IMR-90 (cell line): ENCODE measurements at regions not wholly inside any gene's neighbourhood (a gene's known extent, or its start where the extent isn't known, plus 50 kb on each side); places are given as distances from the start of the nearest gene placed in this dataset.
A peak's percentile ranks its signal among the peaks of the same experiment; 100 is the strongest.

Experiments
- ATAC-seq: fragments of 200-7000 bp; cut with Tn5 transposase; 2 replicates; pipeline ENCODE4 v1.9.1; 2020; ENCODE audit warnings: low read depth, mild to moderate bottlenecking, moderate library complexity
- BruUV-seq: library from RNA; stranded (reverse); fragments of 400-500 nt; replicated peaks from 2 replicates; lab custom pipeline; 2021; lab: Mats Ljungman, UMichigan
- CTCF ChIA-PET: fragments of 300-600 bp; formaldehyde crosslinking; extraction: SDS; loops from one replicate; lab custom pipeline; 2021; ENCODE audit warnings: antibody characterized with exemption; lab: Yijun Ruan, JAX
- POLR2A ChIA-PET: fragments of 300-600 bp; sonication (Branson Sonifier 250); formaldehyde crosslinking; loops from one replicate; lab custom pipeline; 2022; ENCODE audit warnings: antibody characterized with exemption; ENCODE audit not compliant: unreplicated experiment; lab: Charles Lee
- DNase-seq: peaks from one replicate; pipeline ENCODE4 v3.0.0; 2013
- H2AFZ ChIP-seq: replicated peaks from 2 replicates; pipeline ENCODE3; 2013; ENCODE audit warnings: low read length, mild to moderate bottlenecking; ENCODE audit not compliant: poor library complexity
- H2AK5ac ChIP-seq: 2 replicates; pipeline ENCODE4 v1.6.1; 2013; ENCODE audit warnings: low read depth, low read length, inconsistent platforms
- H2AK9ac ChIP-seq: replicated peaks from 2 replicates; pipeline ENCODE3; 2013; ENCODE audit warnings: mild to moderate bottlenecking, low read depth, low read length, moderate library complexity; ENCODE audit not compliant: poor library complexity
- H2BK120ac ChIP-seq: 2 replicates; pipeline ENCODE4 v1.6.1; 2013; ENCODE audit warnings: low read depth, low read length, inconsistent platforms
- H2BK15ac ChIP-seq: 3 replicates; pipeline ENCODE4 v1.6.1; 2013; ENCODE audit warnings: low read depth, low read length, inconsistent platforms
- H2BK20ac ChIP-seq: 2 replicates; pipeline ENCODE4 v1.6.1; 2013; ENCODE audit warnings: low read depth, mild to moderate bottlenecking, inconsistent platforms, low read length, moderate library complexity
- H2BK5ac ChIP-seq: 2 replicates; pipeline ENCODE4 v1.6.1; 2013; ENCODE audit warnings: mild to moderate bottlenecking, low read depth, low read length, inconsistent platforms; ENCODE audit not compliant: poor library complexity, severe bottlenecking
- H3K14ac ChIP-seq: replicated peaks from 2 replicates; pipeline ENCODE4 v1.6.1; 2013; ENCODE audit warnings: low read depth, low read length, inconsistent platforms
- H3K18ac ChIP-seq: 2 replicates; pipeline ENCODE4 v1.6.1; 2013; ENCODE audit warnings: low read depth, low read length, control low read depth
- H3K23ac ChIP-seq: 2 replicates; pipeline ENCODE4 v1.6.1; 2013; ENCODE audit warnings: low read depth, low read length, inconsistent platforms
- H3K27ac ChIP-seq: 2 replicates; pipeline ENCODE4 v1.5.1; 2013; ENCODE audit warnings: mild to moderate bottlenecking, control low read depth, low read length; ENCODE audit not compliant: insufficient read depth
- H3K27me3 ChIP-seq: 2 replicates; pipeline ENCODE4 v1.6.1; 2013; ENCODE audit warnings: low read length; ENCODE audit not compliant: control insufficient read depth, insufficient read depth
- H3K36me3 ChIP-seq: 2 replicates; pipeline ENCODE4 v1.6.1; 2013; ENCODE audit warnings: low read length, mixed read lengths; ENCODE audit not compliant: control insufficient read depth, insufficient read depth
- H3K4ac ChIP-seq: 2 replicates; pipeline ENCODE4 v1.6.1; 2013; ENCODE audit warnings: low read depth, low read length, inconsistent platforms
- H3K4me1 ChIP-seq: 2 replicates; pipeline ENCODE4 v1.6.1; 2013; ENCODE audit warnings: low read length, mixed read lengths; ENCODE audit not compliant: control insufficient read depth, insufficient read depth
- H3K4me2 ChIP-seq: 2 replicates; pipeline ENCODE4 v1.6.1; 2013; ENCODE audit warnings: low read depth, mild to moderate bottlenecking, control low read depth, low read length, moderate library complexity
- H3K4me3 ChIP-seq: 2 replicates; pipeline ENCODE4 v1.5.1; 2013; ENCODE audit warnings: low read depth, mild to moderate bottlenecking, control low read depth, low read length, moderate library complexity; ENCODE audit not compliant: insufficient read depth
- H3K56ac ChIP-seq: 2 replicates; pipeline ENCODE4 v1.6.1; 2013; ENCODE audit warnings: low read length, inconsistent platforms; ENCODE audit not compliant: insufficient read depth; ENCODE audit errors: extremely low read depth
- H3K79me1 ChIP-seq, 2 experiments: 2 replicates each; pipeline ENCODE4 v1.6.1; 2013; ENCODE audit warnings: low read length in 2 of 2, inconsistent platforms in 1 of 2, low read depth in 1 of 2
- H3K9ac ChIP-seq: 2 replicates; pipeline ENCODE4 v1.6.1; 2013; ENCODE audit warnings: low read depth, low read length, control low read depth
- H3K9me1 ChIP-seq: 2 replicates; pipeline ENCODE4 v1.6.1; 2013; ENCODE audit warnings: low read length, inconsistent platforms; ENCODE audit not compliant: insufficient read depth
- H3K9me3 ChIP-seq: 2 replicates; pipeline ENCODE4 v1.6.1; 2013; ENCODE audit warnings: low read length; ENCODE audit not compliant: control insufficient read depth, insufficient read depth
- H4K20me1 ChIP-seq: 2 replicates; pipeline ENCODE4 v1.6.1; 2013; ENCODE audit warnings: low read length, inconsistent platforms; ENCODE audit not compliant: insufficient read depth
- H4K5ac ChIP-seq: 2 replicates; pipeline ENCODE4 v1.6.1; 2013; ENCODE audit warnings: mild to moderate bottlenecking, low read depth, low read length, control low read depth
- H4K8ac ChIP-seq, 2 experiments: 2 replicates each; pipeline ENCODE4 v1.6.1; 2013; ENCODE audit warnings: low read depth in 2 of 2, low read length in 2 of 2, control low read depth in 1 of 2, inconsistent platforms in 1 of 2
- H4K91ac ChIP-seq: 2 replicates; pipeline ENCODE4 v1.6.1; 2013; ENCODE audit warnings: low read depth, low read length, inconsistent platforms; ENCODE audit not compliant: insufficient read depth
- MXI1 ChIP-seq: IDR thresholded peaks from 2 replicates; pipeline ENCODE4 v1.6.1; 2012; ENCODE audit warnings: low read depth, mild to moderate bottlenecking, low read length, moderate library complexity, borderline replicate concordance
- POLR2A ChIP-seq: IDR thresholded peaks from 2 replicates; pipeline ENCODE4 v1.6.1; 2012; ENCODE audit warnings: mild to moderate bottlenecking, low read depth, low read length
- RCOR1 ChIP-seq: IDR thresholded peaks from 2 replicates; pipeline ENCODE4 v1.6.1; 2012; ENCODE audit warnings: mild to moderate bottlenecking, low read length, improper control_type of control experiment; ENCODE audit not compliant: insufficient replicate concordance
- WGBS, 2 experiments: methylation state at CpG; one replicate each; pipeline versions ENCODE4 v1.1.5 to v1.1.7; 2013; ENCODE audit warnings: missing lambda C conversion rate in 2 of 2; ENCODE audit not compliant: insufficient read length in 1 of 2; ENCODE audit errors: extremely low coverage in 2 of 2; 5-methylcytosine and 5-hydroxymethylcytosine counted together
- dilution Hi-C: fragments of 300-500 bp; cut with HindIII; formaldehyde crosslinking; loops from one replicate; pipeline ENCODE4 v1.14.3; 2018; ENCODE audit warnings: low sequenced_read_pairs; ENCODE audit not compliant: unreplicated experiment
- in situ Hi-C: fragments of 300-500 bp; cut with MboI; formaldehyde crosslinking; loops from 3 replicates; pipeline ENCODE4 v1.14.3; 2019; ENCODE audit warnings: low sequenced_read_pairs, inconsistent platforms, mixed read lengths
- intact Hi-C: fragments of 100-400 bp; cut with micrococcal nuclease; formaldehyde crosslinking; loops from 2 replicates; pipeline ENCODE4 v1.10.0; 2022
- TF ChIP-seq, protein P1 (sequence below): fragments of 150-350 bp; IDR thresholded peaks from 2 replicates; pipeline ENCODE4 v1.6.1; 2016; ENCODE audit warnings: low read depth, mild to moderate bottlenecking, low read length, moderate library complexity, borderline replicate concordance

- no peak overlapping the region for H4K91ac ChIP-seq
- H3K27ac ChIP-seq, result no peak overlapping the region
- no peak overlapping the region for H2AK5ac ChIP-seq
- no peak overlapping the region for H4K8ac ChIP-seq
- H2BK5ac ChIP-seq, result no peak overlapping the region
- no peaks in the 10 kb centered on the region for H3K27me3 ChIP-seq
- TF ChIP-seq POLR2A (no peak), MXI1 (no peak), RCOR1 (no peak)
- TF ChIP-seq, protein P1, sequence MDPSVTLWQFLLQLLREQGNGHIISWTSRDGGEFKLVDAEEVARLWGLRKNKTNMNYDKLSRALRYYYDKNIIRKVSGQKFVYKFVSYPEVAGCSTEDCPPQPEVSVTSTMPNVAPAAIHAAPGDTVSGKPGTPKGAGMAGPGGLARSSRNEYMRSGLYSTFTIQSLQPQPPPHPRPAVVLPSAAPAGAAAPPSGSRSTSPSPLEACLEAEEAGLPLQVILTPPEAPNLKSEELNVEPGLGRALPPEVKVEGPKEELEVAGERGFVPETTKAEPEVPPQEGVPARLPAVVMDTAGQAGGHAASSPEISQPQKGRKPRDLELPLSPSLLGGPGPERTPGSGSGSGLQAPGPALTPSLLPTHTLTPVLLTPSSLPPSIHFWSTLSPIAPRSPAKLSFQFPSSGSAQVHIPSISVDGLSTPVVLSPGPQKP, result no peak
- H3K4me2 ChIP-seq, result no peak overlapping the region
- intact Hi-C loops (no loop called here), dilution Hi-C loops (no loop called here), in situ Hi-C loops (no loop called here)
- WGBS, 2 experiments, result no CpG with 5 or more reads among the region's 6 CpGs
- H3K18ac ChIP-seq, result 0 out of 2 replicates have a peak overlapping the region, but pooled peaks have one; percentile 36
- H3K56ac ChIP-seq, result no peak overlapping the region
- no peak overlapping the region for H3K14ac ChIP-seq
- ATAC-seq (no peak), DNase-seq (no peak)
- no TSS peak for BruUV-seq
- no peaks in the 10 kb centered on the region for H3K36me3 ChIP-seq
- H2BK120ac ChIP-seq, result no peak overlapping the region
- no peaks in the 10 kb centered on the region for H4K20me1 ChIP-seq
- H3K79me1 ChIP-seq, result peaks cover 5 to 26% of the 10 kb centered on the region in 2 experiments; a peak in 3 of 4 replicates
- no peak overlapping the region for H3K9ac ChIP-seq
- H4K5ac ChIP-seq, result no peak overlapping the region
- no peak overlapping the region for H2AFZ ChIP-seq
- H3K4ac ChIP-seq, result no peak overlapping the region
- ChIA-PET POLR2A (no interaction called here), CTCF (no interaction called here)
- H3K4me3 ChIP-seq, result no peak overlapping the region
- H2BK20ac ChIP-seq, result no peak overlapping the region
- no peak overlapping the region for H3K23ac ChIP-seq
- peaks cover 27% of the 10 kb centered on the region for H3K4me1 ChIP-seq
- no peak overlapping the region for H2AK9ac ChIP-seq
- peaks cover 25% of the 10 kb centered on the region for H3K9me1 ChIP-seq
- no peak overlapping the region for H2BK15ac ChIP-seq
- no peaks in the 10 kb centered on the region for H3K9me3 ChIP-seq
Observed at GRCh38 chr10:47133871-47134570, 166.0 kb upstream of the GDF10 start.
